Keratinocyte (primary cell): ENCODE measurements at regions not wholly inside any gene's neighbourhood (a gene's known extent, or its start where the extent isn't known, plus 50 kb on each side); places are given as distances from the start of the nearest gene placed in this dataset.

ENCODE experiments used
- DNase-seq: peaks from one replicate; pipeline ENCODE4 v3.0.0-alpha.2; 2011; ENCODE audit warnings: low read depth, missing footprints, low spot score
- FAIRE-seq: peaks from 2 replicates; lab custom pipeline; 2011; peaks lifted over from hg19 to GRCh38; lab: Jason Lieb, UNC
- H2AFZ ChIP-seq: 2 replicates; pipeline ENCODE4 v1.6.0; 2012; ENCODE audit warnings: low read length, control low read depth, inconsistent platforms; ENCODE audit not compliant: control insufficient read depth
- H3K27ac ChIP-seq: 2 replicates; pipeline ENCODE4 v1.5.1; 2011; ENCODE audit warnings: low read length; ENCODE audit not compliant: control insufficient read depth, insufficient read depth
- H3K27me3 ChIP-seq: 3 replicates; pipeline ENCODE4 v1.6.0; 2011; ENCODE audit warnings: low read length; ENCODE audit not compliant: control insufficient read depth, insufficient read depth; ENCODE audit errors: extremely low read depth
- H3K36me3 ChIP-seq, 2 experiments: 2 replicates in 1 of 2; 3 replicates in 1 of 2; pipeline ENCODE4 v1.5.1; 2011; ENCODE audit warnings: low read length in 2 of 2, mild to moderate bottlenecking in 1 of 2; ENCODE audit not compliant: control insufficient read depth in 2 of 2, insufficient read depth in 2 of 2; ENCODE audit errors: extremely low read depth in 1 of 2
- H3K4me1 ChIP-seq: 3 replicates; pipeline ENCODE4 v1.5.1; 2011; ENCODE audit warnings: low read length; ENCODE audit not compliant: control insufficient read depth, insufficient read depth; ENCODE audit errors: extremely low read depth
- H3K4me2 ChIP-seq: 3 replicates; pipeline ENCODE4 v1.6.0; 2011; ENCODE audit warnings: low read depth, low read length; ENCODE audit not compliant: control insufficient read depth, insufficient read depth; ENCODE audit errors: extremely low read depth
- H3K4me3 ChIP-seq, 3 experiments: fragments of 200-600 bp in 1 of 3; sonication (generic) in 1 of 3; 2 replicates in 2 of 3; 3 replicates in 1 of 3; pipeline ENCODE4 v1.5.1; 2011 to 2016; ENCODE audit warnings: low read length in 3 of 3, mild to moderate bottlenecking in 3 of 3, control low read depth in 2 of 3, inconsistent platforms in 1 of 3, low read depth in 1 of 3, mixed read lengths in 1 of 3, mixed run types in 1 of 3, moderate library complexity in 1 of 3; ENCODE audit not compliant: control insufficient read depth in 2 of 3, insufficient read depth in 2 of 3; ENCODE audit errors: extremely low read depth in 1 of 3
- H3K79me2 ChIP-seq: 2 replicates; pipeline ENCODE4 v1.6.0; 2012; ENCODE audit warnings: low read length; ENCODE audit not compliant: control insufficient read depth, insufficient read depth
- H3K9ac ChIP-seq: 3 replicates; pipeline ENCODE4 v1.6.0; 2011; ENCODE audit warnings: low read length; ENCODE audit not compliant: control insufficient read depth, insufficient read depth; ENCODE audit errors: extremely low read depth
- H3K9me1 ChIP-seq: 3 replicates; pipeline ENCODE4 v1.6.0; 2011; ENCODE audit warnings: low read length; ENCODE audit not compliant: control insufficient read depth, insufficient read depth; ENCODE audit errors: extremely low read depth
- H3K9me3 ChIP-seq: 2 replicates; pipeline ENCODE4 v1.5.1; 2012; ENCODE audit warnings: low read depth, low read length; ENCODE audit not compliant: control insufficient read depth
- H4K20me1 ChIP-seq: 3 replicates; pipeline ENCODE4 v1.6.0; 2011; ENCODE audit warnings: low read length; ENCODE audit not compliant: control insufficient read depth, insufficient read depth; ENCODE audit errors: extremely low read depth
- EZH2 ChIP-seq: IDR thresholded peaks from one replicate; pipeline ENCODE4 v1.6.1; 2012; ENCODE audit warnings: inconsistent platforms, mild to moderate bottlenecking, low read length, moderate library complexity
- dilution Hi-C: fragments of 300-500 bp; cut with MboI; formaldehyde crosslinking; loops from one replicate; pipeline ENCODE4 v1.7.0; 2020; ENCODE audit warnings: low sequenced_read_pairs; ENCODE audit not compliant: extremely low pct_ligation_motif_present
- TF ChIP-seq, protein P1 (sequence below), 3 experiments: IDR thresholded peaks in 1 of 3; conservative IDR thresholded peaks in 1 of 3; optimal IDR thresholded peaks in 1 of 3; 2 replicates in 2 of 3; 3 replicates in 1 of 3; pipeline versions ENCODE3 to v1.5.1; 2011; ENCODE audit warnings: low read length in 3 of 3, mild to moderate bottlenecking in 3 of 3, moderate library complexity in 2 of 3, control low read depth in 1 of 3, inconsistent platforms in 1 of 3; ENCODE audit not compliant: insufficient read depth in 2 of 3; ENCODE audit errors: extremely low read depth in 1 of 3

GRCh38 chr13:104460554-104460953 is 1394.3 kb upstream of the SLC10A2 start:
- no peak overlapping the region for H3K9ac ChIP-seq
- dilution Hi-C loops, result no loop called here
- no peak overlapping the region for H2AFZ ChIP-seq
- no peak overlapping the region for H3K27ac ChIP-seq
- TF ChIP-seq, protein P1, sequence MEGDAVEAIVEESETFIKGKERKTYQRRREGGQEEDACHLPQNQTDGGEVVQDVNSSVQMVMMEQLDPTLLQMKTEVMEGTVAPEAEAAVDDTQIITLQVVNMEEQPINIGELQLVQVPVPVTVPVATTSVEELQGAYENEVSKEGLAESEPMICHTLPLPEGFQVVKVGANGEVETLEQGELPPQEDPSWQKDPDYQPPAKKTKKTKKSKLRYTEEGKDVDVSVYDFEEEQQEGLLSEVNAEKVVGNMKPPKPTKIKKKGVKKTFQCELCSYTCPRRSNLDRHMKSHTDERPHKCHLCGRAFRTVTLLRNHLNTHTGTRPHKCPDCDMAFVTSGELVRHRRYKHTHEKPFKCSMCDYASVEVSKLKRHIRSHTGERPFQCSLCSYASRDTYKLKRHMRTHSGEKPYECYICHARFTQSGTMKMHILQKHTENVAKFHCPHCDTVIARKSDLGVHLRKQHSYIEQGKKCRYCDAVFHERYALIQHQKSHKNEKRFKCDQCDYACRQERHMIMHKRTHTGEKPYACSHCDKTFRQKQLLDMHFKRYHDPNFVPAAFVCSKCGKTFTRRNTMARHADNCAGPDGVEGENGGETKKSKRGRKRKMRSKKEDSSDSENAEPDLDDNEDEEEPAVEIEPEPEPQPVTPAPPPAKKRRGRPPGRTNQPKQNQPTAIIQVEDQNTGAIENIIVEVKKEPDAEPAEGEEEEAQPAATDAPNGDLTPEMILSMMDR (optimal IDR thresholded peaks at IDR 0.05 in 1 of 3, IDR thresholded peaks at IDR 0.05 in 1 of 3, conservative IDR thresholded peaks at IDR 0.05 in 1 of 3; ENCODE audit: extremely low read depth in 1 of 3, insufficient read depth in 2 of 3, low read length in 3 of 3), result no peak
- TF ChIP-seq EZH2, result no peak
- H3K9me1 ChIP-seq, result no peaks in the 10 kb centered on the region
- no peaks in the 10 kb centered on the region for H3K27me3 ChIP-seq
- no peaks in the 10 kb centered on the region for H3K9me3 ChIP-seq
- DNase-seq, result no peak
- H3K4me1 ChIP-seq, result no peaks in the 10 kb centered on the region
- no peaks in the 10 kb centered on the region for H3K36me3 ChIP-seq
- H3K79me2 ChIP-seq, result no peaks in the 10 kb centered on the region
- H3K4me3 ChIP-seq, result no peak overlapping the region
- H4K20me1 ChIP-seq, result no peaks in the 10 kb centered on the region
- no peak overlapping the region for H3K4me2 ChIP-seq
- no peak for FAIRE-seq

DNA sequence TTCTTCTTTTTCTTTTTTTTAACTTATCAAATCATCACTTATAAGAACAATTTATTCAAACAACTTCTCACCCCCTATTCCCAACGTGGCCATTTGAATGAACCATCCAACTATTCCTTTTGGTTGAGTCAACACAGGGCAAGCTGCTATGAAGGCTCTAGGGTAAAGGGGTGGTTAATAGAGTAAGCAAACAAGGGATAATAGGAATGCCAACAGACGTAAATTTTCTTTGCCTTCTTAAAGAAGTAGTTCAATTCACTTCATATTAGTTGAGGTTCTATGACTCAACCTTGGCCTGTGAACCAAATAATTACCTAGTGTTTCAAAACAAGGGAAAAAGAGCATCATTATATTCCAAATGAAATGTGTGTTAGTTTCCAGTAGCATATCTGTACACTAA is 1383.8 kb upstream of the SLC10A2 start:
- no peak for FAIRE-seq
- no peak overlapping the region for H3K4me3 ChIP-seq

More for the DNA sequence above, 1383.8 kb upstream of the SLC10A2 start:
- H3K9ac ChIP-seq, result no peak overlapping the region
- H3K27ac ChIP-seq, result no peak overlapping the region
- H3K36me3 ChIP-seq, result no peaks in the 10 kb centered on the region
- DNase-seq, result no peak
- H2AFZ ChIP-seq, result no peak overlapping the region
- dilution Hi-C loops, result no loop called here
- no peak for TF ChIP-seq EZH2
- TF ChIP-seq, protein P1 (optimal IDR thresholded peaks at IDR 0.05 in 1 of 3, IDR thresholded peaks at IDR 0.05 in 1 of 3, conservative IDR thresholded peaks at IDR 0.05 in 1 of 3; ENCODE audit: extremely low read depth in 1 of 3, insufficient read depth in 2 of 3, low read length in 3 of 3), result no peak
- no peaks in the 10 kb centered on the region for H3K4me1 ChIP-seq
- no peaks in the 10 kb centered on the region for H3K79me2 ChIP-seq
- H3K4me2 ChIP-seq, result no peak overlapping the region
- H3K9me1 ChIP-seq, result no peaks in the 10 kb centered on the region
- H4K20me1 ChIP-seq, result no peaks in the 10 kb centered on the region
- no peaks in the 10 kb centered on the region for H3K27me3 ChIP-seq
- no peaks in the 10 kb centered on the region for H3K9me3 ChIP-seq
